K562 (cell line): ENCODE measurements at regions not wholly inside any gene's neighbourhood (a gene's known extent, or its start where the extent isn't known, plus 50 kb on each side); places are given as distances from the start of the nearest gene placed in this dataset.

Experiments used
- ADNP ChIP-seq: fragments of 200-800 bp; sonication (Bioruptor generic); IDR thresholded peaks from 2 replicates; pipeline ENCODE4 v1.6.1; 2016; ENCODE audit warnings: missing genetic modification characterization, missing compliant biosample characterization
- ATF6 ChIP-seq: sonication (generic); formaldehyde crosslinking; IDR thresholded peaks from 2 replicates; pipeline ENCODE4 v1.4.0; 2020; ENCODE audit warnings: mild to moderate bottlenecking, missing genetic modification reagents
- CTCF ChIP-seq, 3 experiments: IDR thresholded peaks in 2 of 3; conservative IDR thresholded peaks in 1 of 3; 2 replicates each; pipeline ENCODE4 v1.5.1; 2011 to 2012; ENCODE audit warnings: low read length in 3 of 3, mild to moderate bottlenecking in 3 of 3, control low read depth in 2 of 3, improper control_type of control experiment in 1 of 3, inconsistent platforms in 1 of 3, low read depth in 1 of 3, mixed read lengths in 1 of 3, moderate library complexity in 1 of 3; ENCODE audit not compliant: insufficient read depth in 2 of 3
- ETV6 ChIP-seq, 3 experiments: fragments of 150-350 bp in 1 of 3; sonication (generic) in 1 of 3; formaldehyde crosslinking in 1 of 3; IDR thresholded peaks; 2 replicates each; pipeline versions ENCODE4 v1.6.1 to v1.8.0; 2014 to 2022; ENCODE audit warnings: borderline replicate concordance in 2 of 3, low read depth in 2 of 3, antibody characterized with exemption in 1 of 3, low read length in 1 of 3, mild to moderate bottlenecking in 1 of 3, missing genetic modification reagents in 1 of 3
- FOXJ2 ChIP-seq: fragments of 200-800 bp; sonication (Bioruptor generic); IDR thresholded peaks from 2 replicates; pipeline ENCODE4 v1.6.1; 2016; ENCODE audit warnings: missing genetic modification characterization, missing compliant biosample characterization
- GABPB1 ChIP-seq: sonication (generic); formaldehyde crosslinking; IDR thresholded peaks from 2 replicates; pipeline ENCODE4 v1.8.0; 2022; ENCODE audit warnings: mild to moderate bottlenecking, missing genetic modification reagents
- HDAC1 ChIP-seq, 2 experiments: fragments of 450-650 bp; IDR thresholded peaks; 2 replicates each; pipeline ENCODE4 v1.6.1; 2016 to 2017; ENCODE audit warnings: inconsistent platforms in 1 of 2, mild to moderate bottlenecking in 1 of 2, moderate library complexity in 1 of 2
- NCOR1 ChIP-seq: fragments of 450-650 bp; IDR thresholded peaks from 2 replicates; pipeline ENCODE4 v1.6.1; 2016; ENCODE audit warnings: mild to moderate bottlenecking, moderate library complexity
- PRDM10 ChIP-seq: fragments of 450-650 bp; IDR thresholded peaks from 2 replicates; pipeline ENCODE4 v1.6.1; 2018; ENCODE audit not compliant: partially characterized antibody
- SUPT5H ChIP-seq: fragments of 450-650 bp; IDR thresholded peaks from 2 replicates; pipeline ENCODE4 v1.6.1; 2016
- TSHZ1 ChIP-seq: fragments of 250-450 bp; sonication (Bioruptor Pico); IDR thresholded peaks from 2 replicates; pipeline ENCODE4 v1.4.0; 2020; ENCODE audit warnings: mild to moderate bottlenecking, moderate library complexity
- ZBTB49 ChIP-seq: sonication (generic); formaldehyde crosslinking; IDR thresholded peaks from 2 replicates; pipeline ENCODE4 v1.8.0; 2022; ENCODE audit warnings: missing genetic modification reagents, mild to moderate bottlenecking, borderline replicate concordance
- ZNF212 ChIP-seq: fragments of 450-650 bp; formaldehyde crosslinking; IDR thresholded peaks from 2 replicates; pipeline ENCODE4 v1.4.0; 2020; ENCODE audit warnings: mild to moderate bottlenecking

GRCh38 chr1:101128211-101128727 lies 102.7 kb upstream of the DPH5 start (continued):
- TF ChIP-seq ATF6 (CRISPR knock-in tag): no peak
- peak in 1 of 2 experiments; percentile 92; a peak in 3 of 4 replicates for TF ChIP-seq HDAC1 (IDR thresholded peaks at IDR 0.05)
- no peak for TF ChIP-seq TSHZ1 (CRISPR knock-in tag)
- TF ChIP-seq NCOR1: peak; percentile 92
- TF ChIP-seq SUPT5H: no peak
- TF ChIP-seq CTCF (IDR thresholded peaks at IDR 0.05 in 2 of 3, conservative IDR thresholded peaks at IDR 0.05 in 1 of 3; ENCODE audit: insufficient read depth in 2 of 3, low read depth in 1 of 3, low read length in 3 of 3): no peak; a peak in 1 of 6 replicates
- no peak for TF ChIP-seq GABPB1 (CRISPR knock-in tag)
- TF ChIP-seq ETV6 (IDR thresholded peaks at IDR 0.05; ENCODE audit: borderline replicate concordance in 1 of 2, low read depth in 2 of 2, low read length in 1 of 2): no peak
- no peak for TF ChIP-seq ETV6 (CRISPR knock-in tag; IDR thresholded peaks at IDR 0.05; ENCODE audit: borderline replicate concordance)
- no peak for TF ChIP-seq PRDM10
- no peak for TF ChIP-seq FOXJ2
- no peak for TF ChIP-seq ZNF212 (CRISPR knock-in tag)
- no peak for TF ChIP-seq ZBTB49
- no peak for TF ChIP-seq ADNP (tag)
